Head of caudate nucleus (tissue), 42 donors: ENCODE measurements at regions not wholly inside any gene's neighbourhood (a gene's known extent, or its start where the extent isn't known, plus 50 kb on each side); places are given as distances from the start of the nearest gene placed in this dataset.
"Not testable (repeated sequence)": the region's sequence is repeated elsewhere in the genome, so short reads cannot be mapped to it uniquely, and the experiment has no call there.

Source experiments
- DNase-seq, 42 donors: peaks; one replicate each; pipeline versions ENCODE4 v3.0.0 to v3.0.0-alpha.2; 2020 to 2021; ENCODE audit warnings: mixed read lengths in 7 of 42
- intact Hi-C: fragments of 100-400 bp; cut with DNase I; formaldehyde crosslinking; loops from one replicate; pipeline ENCODE4 v1.15.0; 2022

DNA sequence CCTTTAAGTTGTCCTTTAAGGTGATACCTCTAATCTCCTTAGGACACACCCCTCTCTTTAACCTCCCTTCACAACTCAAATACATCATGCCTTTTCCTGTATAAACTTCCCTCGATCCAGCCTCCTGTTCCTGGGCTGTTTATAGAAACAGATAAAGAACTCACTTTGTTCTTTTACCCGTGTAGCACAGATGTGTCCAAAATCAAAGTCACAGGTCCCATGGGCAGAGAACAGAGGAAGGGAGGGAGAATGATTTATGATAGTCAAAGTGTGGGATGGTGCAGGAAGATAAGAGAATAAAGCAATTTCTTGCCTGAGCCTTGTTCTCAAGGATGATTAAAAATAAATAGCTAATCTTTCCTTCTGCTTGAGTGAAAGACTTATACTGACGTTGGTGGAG is 50.3 kb upstream of the CABCOCO1 start:
- DNase-seq, result no peak

DNA sequence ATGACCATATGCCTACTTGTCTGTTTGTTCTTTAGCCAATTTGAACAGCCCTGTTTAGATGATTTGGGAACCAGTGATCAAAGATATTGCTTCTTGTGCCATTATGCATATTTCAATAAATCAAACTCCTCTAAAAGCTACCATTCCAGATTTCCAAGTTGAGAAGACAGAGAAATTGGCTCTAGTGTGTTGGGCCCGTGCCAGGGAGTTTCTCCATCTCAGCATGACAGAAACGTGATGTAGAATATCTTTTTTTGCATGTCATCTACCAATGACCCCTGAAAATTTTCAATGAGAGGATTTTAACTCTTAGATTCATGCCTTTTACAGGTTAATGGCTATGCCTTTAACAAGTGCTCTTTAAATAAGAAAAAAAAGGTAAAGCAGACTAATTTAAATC is 50.7 kb upstream of the CABCOCO1 start:
- no peak for DNase-seq
- intact Hi-C loops, result no loop called here

More for the DNA sequence above, 50.3 kb upstream of the CABCOCO1 start:
- intact Hi-C loops, result no loop called here

DNA sequence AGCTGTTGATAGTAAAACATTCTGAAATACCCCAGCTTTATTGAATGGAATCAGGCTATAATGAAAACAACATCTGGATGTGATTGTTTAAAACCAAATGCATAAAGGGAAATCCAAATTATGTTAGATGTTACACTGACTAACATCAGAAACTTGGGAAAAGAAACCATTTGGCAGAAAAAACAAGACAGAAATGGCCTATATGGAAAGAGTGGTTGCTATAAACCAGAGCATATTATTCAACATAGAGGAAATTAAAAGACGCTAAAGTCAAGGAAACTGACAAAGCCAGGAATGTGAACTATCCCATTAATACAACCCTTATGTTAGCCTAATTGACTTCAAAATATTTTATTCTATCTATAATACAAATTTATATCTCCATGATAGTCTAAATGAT is 53.0 kb upstream of the CABCOCO1 start:
- intact Hi-C loops, result no loop called here
- DNase-seq, result no peak

DNA sequence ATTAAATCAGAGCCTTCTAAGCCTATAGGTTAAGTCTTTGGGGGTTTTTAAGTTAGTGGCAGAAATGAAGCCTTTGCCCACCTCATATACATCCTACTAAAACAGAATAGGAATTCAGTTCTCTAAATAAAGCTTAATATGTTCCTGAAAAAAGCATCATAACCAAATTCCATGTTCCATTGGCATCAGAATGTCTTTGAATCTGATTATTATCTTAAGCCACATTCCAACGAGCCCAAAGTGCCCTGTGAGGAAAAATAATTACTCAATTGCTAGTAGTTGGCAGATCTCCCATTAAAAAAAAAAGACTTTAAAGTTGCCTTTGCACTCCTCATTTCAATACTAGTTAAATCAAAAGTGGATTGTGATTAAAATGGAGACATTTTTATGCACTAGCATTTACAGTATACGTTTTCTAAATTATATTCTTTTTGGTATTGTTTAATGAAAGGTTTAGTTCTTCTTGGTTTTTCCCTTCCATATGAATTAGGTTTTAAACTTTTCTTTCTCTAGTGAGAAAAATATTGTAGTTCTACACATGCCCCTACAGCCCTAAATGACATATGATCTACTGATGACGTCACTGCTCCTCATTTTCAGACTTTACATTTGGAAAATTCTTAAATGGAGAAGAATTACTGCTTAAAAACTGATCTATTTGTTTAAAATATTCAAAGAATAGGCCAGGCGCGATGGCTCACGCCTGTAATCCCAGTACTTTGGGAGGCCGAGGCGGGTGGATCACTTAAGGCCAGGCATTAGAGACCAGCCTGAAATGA is 54.3 kb upstream of the CABCOCO1 start:
- intact Hi-C loops, result no loop called here
- DNase-seq, result no peak

DNA sequence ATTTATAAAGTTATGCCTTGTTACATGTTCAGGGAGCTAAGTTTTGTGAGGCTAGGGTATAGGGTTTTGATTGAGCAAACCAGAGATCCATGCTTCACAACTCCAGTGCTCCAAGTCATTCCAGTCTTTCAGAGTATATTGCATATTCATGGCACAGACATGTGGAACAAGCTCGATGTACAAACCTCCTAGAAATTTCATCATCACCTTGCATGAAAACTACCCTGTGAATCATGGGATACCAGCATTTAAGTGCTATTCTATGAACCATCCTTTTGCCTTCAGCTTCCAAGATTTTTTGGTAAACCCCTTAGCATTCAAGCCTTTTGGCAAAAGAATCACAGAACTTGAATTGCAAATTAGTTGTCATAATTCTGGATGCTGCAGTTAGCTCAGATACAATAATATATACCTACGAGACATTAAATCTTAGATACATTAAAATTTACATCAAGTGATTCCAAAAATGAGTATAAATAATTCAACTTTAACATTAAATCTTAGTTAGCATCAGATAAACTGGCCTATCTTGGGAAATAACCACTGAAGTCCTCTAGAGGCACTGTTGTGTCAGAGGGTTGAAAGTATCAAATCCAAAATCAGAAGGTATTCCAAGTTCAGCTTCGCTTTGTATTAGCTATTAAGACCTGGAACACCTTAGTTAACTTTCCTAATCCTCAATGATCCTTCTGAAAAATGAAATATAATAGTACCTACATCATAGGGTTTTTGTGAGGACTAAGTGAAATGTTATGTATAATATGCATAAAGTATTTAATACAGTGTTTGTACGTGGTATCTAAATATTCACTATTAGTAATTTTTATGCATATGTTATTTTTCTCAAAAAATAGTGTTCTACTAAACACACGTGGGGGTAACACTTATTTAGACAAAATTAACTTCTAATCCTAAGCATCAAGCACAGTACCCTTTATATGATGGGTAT is 55.5 kb upstream of the CABCOCO1 start:
- no peak for DNase-seq
- intact Hi-C loops, result no loop called here

DNA sequence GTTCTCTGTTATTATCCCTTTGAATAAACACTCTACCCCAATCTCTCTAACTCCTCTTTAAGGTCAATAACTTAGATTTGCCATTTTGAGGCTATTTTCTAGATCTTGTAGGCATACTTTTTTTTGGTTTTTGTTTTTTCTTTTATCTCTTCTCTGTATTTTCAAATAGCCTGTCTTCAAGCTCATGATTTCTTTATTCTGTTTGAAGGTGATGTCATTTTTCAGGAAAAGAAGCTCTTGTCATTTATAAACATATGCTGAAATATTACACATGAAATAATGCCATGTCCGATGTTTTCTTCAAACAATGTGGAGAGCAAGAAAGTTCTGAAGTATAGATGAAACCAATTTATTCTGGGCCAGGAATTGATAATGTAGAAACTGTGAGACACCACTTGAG is 57.5 kb upstream of the CABCOCO1 start:
- no peak for DNase-seq
- intact Hi-C loops, result no loop called here

DNA sequence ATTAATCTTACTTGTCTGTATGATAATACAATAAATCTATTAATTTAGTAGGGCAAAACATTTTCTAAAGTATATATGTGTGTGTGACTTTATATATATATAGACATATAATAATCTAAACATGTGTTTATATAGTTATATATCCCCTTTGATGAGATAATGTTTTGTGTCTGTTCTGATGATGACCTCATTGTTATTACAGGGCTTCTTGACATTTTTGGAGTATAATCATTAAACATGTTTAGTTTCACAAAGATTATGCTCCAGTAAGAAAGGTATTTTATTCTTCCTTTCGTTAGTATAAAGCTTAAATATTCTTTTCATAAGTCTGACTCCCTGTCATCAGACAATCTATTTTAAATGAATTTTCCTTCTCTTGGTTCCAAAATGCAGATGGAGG is 62.3 kb upstream of the CABCOCO1 start:
- intact Hi-C loops, result no loop called here

DNA sequence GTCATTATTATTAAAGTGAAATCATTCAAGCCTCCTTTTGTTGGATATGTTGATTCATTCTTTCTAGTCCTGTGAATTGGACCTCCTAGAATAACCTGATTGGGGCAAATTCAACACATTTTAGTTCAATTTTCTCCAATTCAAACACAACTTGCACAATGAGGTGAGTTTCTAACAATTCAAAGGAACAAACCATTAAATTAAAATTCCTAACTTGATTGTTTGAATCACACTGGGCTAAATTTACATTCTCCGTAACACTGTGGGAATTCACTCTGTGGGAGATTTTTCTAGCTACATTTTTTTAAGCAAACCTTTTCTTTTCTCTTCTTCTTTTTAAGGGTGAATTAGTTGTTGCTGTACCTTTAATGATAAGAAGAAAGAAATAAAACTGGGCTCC is 68.3 kb upstream of the CABCOCO1 start:
- no peak for DNase-seq
- intact Hi-C loops, result no loop called here

More for the DNA sequence above, 62.3 kb upstream of the CABCOCO1 start:
- DNase-seq, result no peak

DNA sequence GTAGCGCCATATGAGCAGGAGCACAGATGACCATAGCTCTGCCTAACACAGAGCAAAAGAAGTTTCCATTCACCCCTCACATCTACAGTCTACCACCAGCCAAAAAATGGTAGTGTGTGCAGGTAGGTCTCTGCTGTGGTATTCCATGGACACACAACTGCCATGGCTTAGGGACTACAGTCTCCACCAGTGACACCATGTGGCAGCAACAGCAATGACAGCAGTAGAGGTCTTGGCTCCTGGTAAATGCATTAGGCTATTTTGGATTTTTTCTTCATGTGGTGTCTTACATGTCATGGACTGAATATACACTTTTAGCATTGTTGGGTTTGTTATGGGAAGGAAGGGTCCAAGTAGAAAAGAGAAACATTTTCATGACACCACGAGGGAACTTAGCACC is 70.1 kb upstream of the CABCOCO1 start:
- intact Hi-C loops, result no loop called here
- peak in 10 of 42 donors; percentile 2 to 51 (median 5) for DNase-seq

DNA sequence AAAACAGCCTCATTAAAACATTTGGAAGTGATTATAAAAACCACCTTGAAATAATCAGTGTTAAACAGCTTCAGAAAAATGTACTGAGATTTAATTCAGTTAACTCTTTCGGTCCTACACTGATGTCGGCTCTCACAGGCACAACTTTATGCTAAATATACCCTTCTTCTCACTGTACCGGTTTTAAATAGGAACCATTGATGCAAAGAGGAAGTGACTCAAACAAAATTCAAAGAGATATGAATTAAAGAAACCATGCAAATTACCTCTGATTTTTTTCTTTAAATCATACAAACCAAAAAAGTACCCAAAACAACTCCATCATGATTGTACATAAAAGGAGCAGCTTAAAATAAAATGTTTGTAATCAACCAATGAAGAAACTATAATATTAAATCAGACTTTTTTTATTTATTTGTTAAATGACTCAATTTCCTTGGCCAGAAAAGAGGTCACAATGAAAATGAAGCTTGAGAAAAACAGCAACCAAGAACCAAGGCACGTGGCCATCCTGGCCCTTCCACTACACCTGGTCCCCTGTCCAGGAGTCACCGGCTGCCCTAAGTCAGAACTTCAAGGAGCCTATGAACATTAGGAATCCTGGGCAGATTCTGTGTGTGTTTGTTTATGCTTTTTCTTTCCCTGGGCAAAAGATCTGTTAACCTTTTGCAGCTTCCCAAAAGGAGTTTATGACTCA is 73.0 kb upstream of the CABCOCO1 start:
- no peak for DNase-seq
- intact Hi-C loops, result no loop called here

DNA sequence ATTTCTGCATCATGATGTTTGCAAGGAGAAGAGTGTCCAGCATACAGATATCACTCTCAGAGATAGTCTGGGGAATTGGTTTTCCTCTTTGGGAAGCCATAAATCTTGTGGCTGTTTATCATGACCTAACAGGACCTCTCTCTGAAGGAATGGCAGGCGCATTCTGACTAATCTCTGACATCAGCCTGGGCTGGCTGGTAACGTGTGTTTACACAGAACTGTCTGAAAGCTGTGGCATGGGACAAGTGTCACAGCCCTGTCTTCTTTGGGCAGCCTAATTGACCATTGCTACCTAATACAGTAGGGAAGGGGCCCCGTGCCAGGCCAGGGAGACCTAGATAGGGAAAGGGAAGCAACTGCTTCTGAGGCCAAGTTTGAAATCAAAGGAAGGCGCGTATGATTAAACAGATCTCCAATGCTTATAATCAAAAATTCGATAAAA is 73.9 kb upstream of the CABCOCO1 start:
- DNase-seq, result no peak
- intact Hi-C loops, result no loop called here

DNA sequence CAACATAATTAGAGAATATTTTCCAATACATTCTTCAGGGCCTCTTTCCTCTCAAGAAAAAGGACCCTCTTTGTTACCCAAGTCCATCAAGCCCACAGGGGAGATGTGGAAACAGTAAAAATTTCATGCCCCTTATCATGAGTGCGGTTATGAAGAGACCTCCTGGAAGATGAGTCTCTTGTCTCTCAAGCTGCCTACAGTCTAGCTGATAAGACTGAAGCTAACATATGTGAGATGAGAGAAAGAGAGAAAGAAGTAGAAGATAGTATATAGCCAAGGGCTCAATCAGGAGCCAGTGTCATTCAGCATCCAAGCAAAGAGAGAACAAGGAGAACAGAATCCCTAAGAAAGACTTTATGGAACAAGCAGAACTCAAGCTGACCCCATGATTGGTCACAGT is 75.9 kb upstream of the CABCOCO1 start:
- intact Hi-C loops, result no loop called here
- DNase-seq, result no peak

DNA sequence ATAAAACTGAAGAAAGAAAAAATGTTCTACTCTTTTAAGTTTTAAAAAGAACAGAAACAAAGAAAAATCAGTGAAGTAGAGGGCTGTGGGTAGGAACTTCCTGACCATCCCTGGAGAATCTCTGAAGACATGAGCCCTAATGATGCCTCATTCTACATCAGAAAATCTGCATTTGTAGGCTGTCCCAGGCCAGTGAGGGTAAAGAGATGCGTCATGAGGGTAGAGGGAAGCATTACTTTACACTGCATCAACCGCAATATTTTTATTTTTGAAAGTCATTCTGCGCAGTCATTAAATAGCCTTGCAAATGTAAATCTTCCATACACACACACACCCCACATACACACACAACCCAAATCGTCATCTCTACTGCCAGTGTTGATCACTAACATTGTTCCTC is 82.1 kb upstream of the CABCOCO1 start:
- intact Hi-C loops, result no loop called here
- no peak for DNase-seq

DNA sequence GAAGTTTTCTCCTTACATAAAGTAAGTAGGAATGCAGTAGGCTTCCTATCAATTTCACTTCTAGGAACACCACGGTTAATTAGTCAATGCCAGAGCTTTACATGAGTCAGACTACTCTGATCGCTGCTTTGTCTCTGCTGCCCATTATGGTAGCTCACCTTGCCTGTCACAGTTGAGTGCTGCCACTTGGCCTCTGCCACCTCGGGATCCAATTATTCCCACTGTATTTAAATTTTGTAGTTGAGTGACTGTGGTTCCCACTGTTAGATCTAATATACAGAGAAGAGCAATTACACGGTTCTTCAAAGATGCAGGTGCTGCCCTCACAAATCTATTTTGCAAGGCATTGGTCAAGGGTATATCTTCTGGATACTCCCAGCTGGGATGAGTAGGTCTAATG is 92.5 kb upstream of the CABCOCO1 start:
- not testable (repeated sequence) for DNase-seq
- intact Hi-C loops, result loop anchor here (5.0 kb wide), 1 partner anchor 253 kb away; no protein-coding TSS in a partner anchor

DNA sequence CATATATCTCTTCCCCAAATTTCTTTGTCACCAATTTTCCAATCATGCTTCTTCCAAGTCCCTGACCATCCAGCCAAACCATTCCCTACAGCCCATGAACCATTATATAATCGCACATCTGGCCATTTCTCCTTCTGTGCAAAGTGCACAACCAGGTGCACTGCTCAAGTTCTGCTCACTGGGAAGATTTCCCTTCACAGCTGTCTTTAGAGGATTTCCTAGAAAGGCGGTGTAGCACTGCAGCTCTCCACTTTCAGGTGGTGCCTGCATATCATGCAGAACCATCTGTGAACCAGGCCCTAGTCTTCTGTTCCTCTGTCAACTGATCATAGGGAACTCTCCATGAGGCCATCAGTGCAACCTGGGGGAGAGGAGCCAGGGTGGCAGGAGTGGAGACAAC is 95.0 kb upstream of the CABCOCO1 start:
- DNase-seq, result no peak
- intact Hi-C loops, result no loop called here

DNA sequence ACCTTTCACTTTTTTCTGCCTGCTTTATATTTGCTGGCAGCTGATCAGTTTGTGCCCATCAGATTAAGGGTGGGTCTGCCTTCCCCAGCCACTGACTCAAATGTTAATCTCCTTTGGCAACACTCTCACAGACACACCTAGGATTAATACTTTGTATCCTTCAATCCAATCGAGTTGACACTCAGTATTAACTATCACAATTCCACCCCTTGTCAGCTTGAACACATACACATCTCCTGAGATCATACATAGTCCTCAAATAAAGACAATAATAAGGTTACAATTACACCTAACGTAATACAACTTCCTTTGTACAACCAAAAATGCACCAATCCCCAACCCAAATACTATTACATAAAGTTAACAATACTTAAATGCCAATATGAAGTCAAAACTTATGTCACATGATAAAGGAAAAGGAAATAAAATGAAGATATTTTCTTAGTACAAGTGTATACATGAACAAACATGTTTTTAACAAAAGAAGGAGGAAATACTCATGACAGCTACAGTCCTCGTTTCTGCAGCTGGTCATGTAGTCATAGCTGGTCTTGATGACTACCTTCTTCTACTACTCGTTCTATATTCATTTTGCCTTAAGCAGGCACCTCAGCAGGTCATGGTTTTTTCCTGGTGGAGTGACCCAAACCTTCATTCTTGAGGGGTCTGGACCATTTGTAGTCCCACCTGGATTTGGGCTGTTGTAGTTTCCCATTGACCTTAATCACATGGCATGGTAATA is 96.7 kb upstream of the CABCOCO1 start:
- intact Hi-C loops, result no loop called here
- no peak for DNase-seq

DNA sequence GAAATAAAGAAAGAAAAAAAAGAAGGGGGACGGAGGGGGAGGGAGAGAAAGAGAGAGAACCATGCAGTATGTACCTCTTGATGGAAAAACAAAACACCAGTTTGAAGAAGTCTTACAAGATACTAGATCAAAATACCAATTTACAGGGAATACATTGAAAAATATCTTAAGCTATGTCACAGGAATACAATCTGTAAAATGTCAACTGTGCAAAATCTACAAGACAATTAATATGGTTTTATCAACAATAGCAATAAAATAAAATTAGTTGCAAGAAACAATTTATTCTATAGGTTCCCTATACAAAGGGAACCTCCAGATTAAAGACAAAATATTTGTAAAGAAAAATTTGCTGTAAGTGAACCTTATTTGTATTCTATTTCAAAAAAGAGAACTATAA is 98.3 kb upstream of the CABCOCO1 start:
- intact Hi-C loops, result no loop called here
- DNase-seq, result no peak

DNA sequence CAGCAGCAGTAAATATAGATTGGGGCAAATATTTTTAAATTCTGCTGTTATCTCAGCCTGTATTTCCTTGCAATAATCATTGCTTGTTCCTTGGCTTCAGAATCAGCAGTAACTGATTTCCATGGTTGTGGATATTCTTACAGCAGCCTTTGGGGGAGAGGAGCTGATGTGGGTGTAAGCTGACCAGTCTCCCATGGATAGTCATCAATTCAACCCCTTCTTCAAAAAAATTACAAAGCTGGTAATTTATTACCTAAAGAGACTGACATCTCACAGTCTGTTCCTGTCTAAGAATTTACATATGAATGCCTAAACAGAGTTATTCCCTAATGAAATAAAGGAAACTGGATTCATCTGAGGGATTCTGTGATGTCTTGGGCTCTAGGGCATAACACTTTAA is 103.1 kb upstream of the CABCOCO1 start:
- DNase-seq, result no peak
- intact Hi-C loops, result no loop called here

DNA sequence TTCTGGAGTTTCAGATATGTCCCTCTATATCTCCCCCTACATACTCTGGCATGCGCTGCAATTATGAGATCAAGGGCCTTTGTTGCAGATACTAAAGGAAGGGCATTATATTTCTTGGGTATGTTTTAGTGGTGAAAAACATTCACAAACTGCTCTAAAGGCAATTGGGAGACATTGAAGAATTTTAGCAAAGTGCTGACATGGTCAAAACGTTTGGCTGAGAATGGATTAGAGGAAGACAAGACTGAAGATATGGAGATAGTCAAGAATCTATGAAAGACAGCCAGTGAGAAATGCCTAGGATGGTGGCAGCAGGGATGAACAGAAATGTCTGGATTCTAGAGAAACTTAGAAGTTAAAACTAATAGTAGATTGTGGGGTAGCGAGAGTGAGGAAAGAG is 104.5 kb upstream of the CABCOCO1 start:
- no peak for DNase-seq
- intact Hi-C loops, result no loop called here
